Gastroesophageal sphincter (tissue), 4 donors: ENCODE measurements at regions not wholly inside any gene's neighbourhood (a gene's known extent, or its start where the extent isn't known, plus 50 kb on each side); places are given as distances from the start of the nearest gene placed in this dataset.

ENCODE experiments used
- ATAC-seq: fragments of 150-250 bp; one replicate; pipeline ENCODE4 v1.9.1; 2016; ENCODE audit warnings: mild to moderate bottlenecking, moderate library complexity
- H3K27ac ChIP-seq, 4 donors: fragments of 200-600 bp; sonication (generic) in 3 of 4; 1 replicate in 3 of 4; 2 replicates in 1 of 4; pipeline ENCODE4 v1.5.1; 2016 to 2019
- H3K27me3 ChIP-seq: fragments of 200-600 bp; sonication (generic); one replicate; pipeline ENCODE4 v1.5.1; 2019
- H3K36me3 ChIP-seq, 2 donors: fragments of 200-600 bp; sonication (generic); one replicate each; pipeline ENCODE4 v1.5.1; 2019; ENCODE audit warnings: control low read depth in 1 of 2
- H3K4me1 ChIP-seq, 3 donors: fragments of 200-600 bp; sonication (generic); 1 replicate in 2 of 3; 2 replicates in 1 of 3; pipeline ENCODE4 v1.5.1; 2016 to 2019; ENCODE audit warnings: control low read depth in 2 of 3
- H3K4me3 ChIP-seq, 2 donors: fragments of 200-600 bp; sonication (generic); one replicate each; pipeline ENCODE4 v1.5.1; 2019; ENCODE audit warnings: mild to moderate bottlenecking in 1 of 2, moderate library complexity in 1 of 2
- H3K9me3 ChIP-seq, 3 donors: fragments of 200-600 bp; sonication (generic); one replicate each; pipeline ENCODE4 v1.5.1; 2017 to 2019; ENCODE audit warnings: control low read depth in 2 of 3
- CTCF ChIP-seq, 4 experiments: fragments of 200-600 bp in 2 of 4; fragments of 450-650 bp in 2 of 4; sonication (generic) in 1 of 4; IDR thresholded peaks; one replicate each; pipeline ENCODE4 v1.5.1; 2017 to 2019; ENCODE audit warnings: antibody characterized with exemption in 4 of 4, mild to moderate bottlenecking in 2 of 4, moderate library complexity in 2 of 4
- EP300 ChIP-seq: sonication (generic); formaldehyde crosslinking; IDR thresholded peaks from one replicate; pipeline ENCODE4 v1.6.1; 2017; ENCODE audit warnings: antibody characterized with exemption, mild to moderate bottlenecking
- POLR2A ChIP-seq, 2 donors: fragments of 450-650 bp; IDR thresholded peaks; one replicate each; pipeline ENCODE4 v1.6.1; 2017; ENCODE audit warnings: antibody characterized with exemption in 2 of 2, mild to moderate bottlenecking in 2 of 2, moderate library complexity in 1 of 2
- POLR2AphosphoS5 ChIP-seq: sonication (generic); formaldehyde crosslinking; IDR thresholded peaks from one replicate; pipeline ENCODE4 v1.6.1; 2017; ENCODE audit warnings: antibody characterized with exemption
- WGBS, 2 donors: methylation state at CpG; one replicate each; pipeline ENCODE4 v1.1.5; 2018; ENCODE audit warnings: low coverage in 1 of 2; 5-methylcytosine and 5-hydroxymethylcytosine counted together

GRCh38 chr2:62425684-62426083 is 80.3 kb downstream of the TMEM17 start:
- no peak overlapping the region for H3K4me3 ChIP-seq
- no peak overlapping the region for H3K27ac ChIP-seq
- no peaks in the 10 kb centered on the region for H3K36me3 ChIP-seq
- ATAC-seq: no peak
- peaks cover 0 to 11% (median 0%) of the 10 kb centered on the region in 3 donors for H3K9me3 ChIP-seq
- TF ChIP-seq POLR2A (IDR thresholded peaks at IDR 0.05) (no peak), EP300 (no peak), POLR2AphosphoS5 (no peak)
- no peaks in the 10 kb centered on the region for H3K4me1 ChIP-seq
- WGBS, 2 donors: 67 to 80% methylated on average over 2 to 5 of the region's 5 CpGs
- no peaks in the 10 kb centered on the region for H3K27me3 ChIP-seq

- Histone ChIP-seq H3K4me3 (no peak overlapping the region), H3K27ac (no peak overlapping the region), H3K4me1 (no peaks in the 10 kb centered on the region), H3K36me3 (no peaks in the 10 kb centered on the region), H3K27me3 (no peaks in the 10 kb centered on the region), H3K9me3 (peaks cover 0 to 11% (median 0%) of the 10 kb centered on the region in 3 donors)
- TF ChIP-seq EP300 (no peak), POLR2AphosphoS5 (no peak), POLR2A (IDR thresholded peaks at IDR 0.05) (no peak), CTCF (IDR thresholded peaks at IDR 0.05) (no peak)
- 73% methylated on average over 2 to 6 of the region's 6 CpGs for WGBS, 2 donors
- ATAC-seq: no peak
These were observed 81.1 kb downstream of the TMEM17 start for GRCh38 chr2:62424899-62425298.

GRCh38 chr2:62423883-62424458 is 82.0 kb downstream of the TMEM17 start:
- ATAC-seq: no peak
- TF ChIP-seq POLR2AphosphoS5 (no peak), CTCF (IDR thresholded peaks at IDR 0.05) (no peak), EP300 (no peak), POLR2A (IDR thresholded peaks at IDR 0.05) (no peak)
- H3K27ac ChIP-seq: no peak overlapping the region
- H3K9me3 ChIP-seq: peaks cover 0 to 14% (median 0%) of the 10 kb centered on the region in 3 donors
- WGBS, 2 donors: 96% methylated on average over 2 of the region's 3 CpGs; no CpG with 5 or more reads in 1 of the 2 donors
- no peak overlapping the region for H3K4me3 ChIP-seq
- no peaks in the 10 kb centered on the region for H3K27me3 ChIP-seq
- H3K4me1 ChIP-seq: no peaks in the 10 kb centered on the region
- no peaks in the 10 kb centered on the region for H3K36me3 ChIP-seq

DNA sequence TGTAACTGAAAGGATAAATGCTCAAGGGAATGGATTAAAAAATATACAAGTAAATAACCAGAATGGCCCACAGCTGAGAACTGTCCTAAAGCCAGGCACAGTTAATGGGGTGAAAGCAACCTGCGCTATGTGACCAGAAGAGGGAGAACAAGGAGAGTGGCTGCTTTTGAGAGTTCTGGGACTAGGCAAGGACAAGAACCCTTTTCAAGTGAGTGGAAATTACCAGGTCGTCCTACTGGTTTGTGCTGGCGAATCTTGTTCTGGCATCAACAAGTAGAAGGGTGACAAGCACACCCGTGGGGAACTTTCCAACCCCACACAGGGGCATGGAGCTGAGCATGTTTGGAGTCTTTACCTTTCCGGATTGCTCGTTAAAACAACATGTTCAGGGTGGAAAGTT is 82.8 kb downstream of the TMEM17 start:
- H3K27ac ChIP-seq: no peak overlapping the region
- H3K4me1 ChIP-seq: no peaks in the 10 kb centered on the region
- H3K9me3 ChIP-seq: peaks cover 0 to 15% (median 0%) of the 10 kb centered on the region in 3 donors
- TF ChIP-seq EP300 (no peak), CTCF (IDR thresholded peaks at IDR 0.05) (no peak), POLR2A (IDR thresholded peaks at IDR 0.05) (no peak), POLR2AphosphoS5 (no peak)
- H3K4me3 ChIP-seq: no peak overlapping the region
- H3K27me3 ChIP-seq: no peaks in the 10 kb centered on the region
- ATAC-seq: no peak
- no peaks in the 10 kb centered on the region for H3K36me3 ChIP-seq
- WGBS, 2 donors: 84% methylated on average over 5 of the region's 6 CpGs

DNA sequence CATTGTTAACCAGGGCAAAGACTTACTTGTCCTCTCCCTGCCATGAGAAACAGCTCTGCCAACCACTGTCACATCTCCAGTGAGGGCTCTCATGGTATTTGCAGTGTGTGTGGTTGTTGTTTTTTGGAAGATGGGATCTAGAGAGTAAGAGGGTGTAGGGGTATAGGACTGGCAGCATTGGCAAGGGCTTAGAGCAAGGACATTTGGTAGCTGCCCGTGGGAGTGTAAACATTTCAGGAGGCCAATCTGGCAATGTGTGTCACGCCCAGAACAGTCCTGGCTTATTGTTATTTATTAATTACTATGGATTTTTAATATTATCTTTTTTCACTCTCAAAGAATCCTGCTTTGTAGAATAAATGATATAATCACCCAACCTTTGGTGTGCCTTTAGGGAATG is 90.5 kb downstream of the TMEM17 start:
- no peak for TF ChIP-seq POLR2AphosphoS5
- no peak for TF ChIP-seq CTCF (IDR thresholded peaks at IDR 0.05)
- peaks cover 0 to 20% (median 14%) of the 10 kb centered on the region in 3 donors for H3K4me1 ChIP-seq
- H3K27ac ChIP-seq: no peak overlapping the region
- H3K9me3 ChIP-seq: peaks cover 0 to 4% (median 0%) of the 10 kb centered on the region in 3 donors
- ATAC-seq: no peak
- no peaks in the 10 kb centered on the region for H3K27me3 ChIP-seq
- 72 to 85% methylated on average over 2 of the region's 2 CpGs for WGBS, 2 donors
- H3K36me3 ChIP-seq: no peaks in the 10 kb centered on the region
- no peak overlapping the region for H3K4me3 ChIP-seq
